GM19324 (cell line): ENCODE measurements at regions not wholly inside any gene's neighbourhood (a gene's known extent, or its start where the extent isn't known, plus 50 kb on each side); places are given as distances from the start of the nearest gene placed in this dataset.
"Not testable (repeated sequence)": the region's sequence is repeated elsewhere in the genome, so short reads cannot be mapped to it uniquely, and the experiment has no call there.

Experiments used
- ATAC-seq: cut with Tn5 transposase; IDR thresholded peaks from one replicate; pipeline ENCODE4 v1.9.1; 2021; ENCODE audit warnings: mild to moderate bottlenecking, moderate library complexity; ENCODE audit not compliant: unreplicated experiment, low FRiP score

GRCh38 chr3:25844891-25845290 lies 55.0 kb downstream of the OXSM start:
- ATAC-seq, result no peak

- no peak for ATAC-seq
Measured at GRCh38 chr3:25846282-25846681, 56.4 kb downstream of the OXSM start.

GRCh38 chr3:25849091-25849490 lies 59.2 kb downstream of the OXSM start:
- ATAC-seq, result no peak

GRCh38 chr3:25849641-25850385 lies 59.9 kb downstream of the OXSM start:
- no peak for ATAC-seq

- not testable (repeated sequence) for ATAC-seq
Measured at GRCh38 chr3:25851693-25852259, 61.9 kb downstream of the OXSM start.

GRCh38 chr3:25854214-25854613 lies 64.3 kb downstream of the OXSM start:
- no peak for ATAC-seq

GRCh38 chr3:25854635-25855034 lies 64.7 kb downstream of the OXSM start:
- no peak for ATAC-seq

GRCh38 chr3:25855266-25855784 lies 65.4 kb downstream of the OXSM start:
- no peak for ATAC-seq

- peak; percentile 64 for ATAC-seq
Measured at GRCh38 chr3:25856902-25857518, 67.1 kb downstream of the OXSM start.

- no peak for ATAC-seq
Measured at GRCh38 chr3:25861566-25861965, 71.7 kb downstream of the OXSM start.

GRCh38 chr3:25863011-25863415 lies 73.1 kb downstream of the OXSM start:
- peak; percentile 79 for ATAC-seq

- ATAC-seq, result peak; percentile 17
Measured at GRCh38 chr3:25863416-25863959, 73.6 kb downstream of the OXSM start.

GRCh38 chr3:25870452-25870851 lies 80.6 kb downstream of the OXSM start:
- ATAC-seq, result no peak

GRCh38 chr3:25872200-25872877 lies 82.4 kb downstream of the OXSM start:
- peak; percentile 84 for ATAC-seq

GRCh38 chr3:25883492-25883891 lies 93.6 kb downstream of the OXSM start:
- no peak for ATAC-seq

GRCh38 chr3:25884981-25885380 lies 95.1 kb downstream of the OXSM start:
- ATAC-seq, result no peak

- no peak for ATAC-seq
Measured at GRCh38 chr3:25885544-25885943, 95.7 kb downstream of the OXSM start.

- ATAC-seq, result no peak
Measured at GRCh38 chr3:25887907-25888306, 98.0 kb downstream of the OXSM start.

GRCh38 chr3:25888892-25889524 lies 99.1 kb downstream of the OXSM start:
- no peak for ATAC-seq

GRCh38 chr3:25889525-25889917 lies 99.6 kb downstream of the OXSM start:
- no peak for ATAC-seq
